HG03108 (cell line): ENCODE measurements at regions not wholly inside any gene's neighbourhood (a gene's known extent, or its start where the extent isn't known, plus 50 kb on each side); places are given as distances from the start of the nearest gene placed in this dataset.

Experiments
- ATAC-seq: cut with Tn5 transposase; IDR thresholded peaks from one replicate; pipeline ENCODE4 v1.9.1; 2021; ENCODE audit warnings: moderate library complexity; ENCODE audit not compliant: unreplicated experiment

GRCh38 chr12:40614923-40615322 is 77.3 kb upstream of the CNTN1 start:
- ATAC-seq, result no peak

- ATAC-seq, result no peak
Observed at GRCh38 chr12:40615590-40615989, 76.6 kb upstream of the CNTN1 start.

GRCh38 chr12:40616383-40616915 is 75.8 kb upstream of the CNTN1 start:
- ATAC-seq, result no peak

- ATAC-seq, result no peak
Observed at GRCh38 chr12:40618636-40619035, 73.6 kb upstream of the CNTN1 start.

- ATAC-seq, result no peak
Observed at GRCh38 chr12:40620564-40621019, 71.6 kb upstream of the CNTN1 start.

- ATAC-seq, result no peak
Observed at GRCh38 chr12:40622246-40622838, 69.9 kb upstream of the CNTN1 start.

GRCh38 chr12:40632171-40632570 is 60.1 kb upstream of the CNTN1 start:
- no peak for ATAC-seq

- ATAC-seq, result no peak
Observed at GRCh38 chr12:40632933-40633332, 59.3 kb upstream of the CNTN1 start.

GRCh38 chr12:40634517-40635131 is 57.6 kb upstream of the CNTN1 start:
- no peak for ATAC-seq

- no peak for ATAC-seq
Observed at GRCh38 chr12:40635141-40635731, 57.0 kb upstream of the CNTN1 start.
